Hematopoietic multipotent progenitor cell treated with erythropoietin and hydrocortisone succinate and interleukin-3 and kit ligand, for 4 days (in vitro differentiated cells): ENCODE measurements at regions not wholly inside any gene's neighbourhood (a gene's known extent, or its start where the extent isn't known, plus 50 kb on each side); places are given as distances from the start of the nearest gene placed in this dataset.

ENCODE experiments used
- DNase-seq: peaks from one replicate; pipeline ENCODE4 v3.0.0-alpha.2; 2015

DNA sequence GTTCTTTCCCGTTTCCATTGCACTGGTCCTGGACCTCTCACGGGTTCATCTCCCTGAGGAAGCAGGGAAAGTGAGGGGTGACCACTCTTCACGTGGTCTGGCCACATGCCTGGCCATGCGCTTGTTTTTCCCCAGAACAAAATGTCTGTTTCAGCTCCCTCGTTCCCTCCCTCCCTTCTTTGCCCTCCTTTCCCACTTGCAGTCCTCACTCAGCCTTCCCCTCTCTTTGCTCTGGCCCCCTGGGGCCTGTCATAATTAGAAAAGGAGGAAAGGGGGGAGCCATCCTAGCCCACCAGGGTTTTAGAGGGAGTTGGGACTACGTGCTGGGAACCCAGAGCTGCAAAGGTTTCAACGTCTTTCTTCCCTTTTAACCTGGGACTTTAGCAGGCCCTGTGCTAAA is 52.8 kb upstream of the CADM1 start:
- no peak for DNase-seq

- DNase-seq = no peak
Measured at GRCh38 chr11:115555336-115556090, 51.3 kb upstream of the CADM1 start.
